Limb (tissue), 2 donors: ENCODE measurements at regions not wholly inside any gene's neighbourhood (a gene's known extent, or its start where the extent isn't known, plus 50 kb on each side); places are given as distances from the start of the nearest gene placed in this dataset.
"Not testable (repeated sequence)": the region's sequence is repeated elsewhere in the genome, so short reads cannot be mapped to it uniquely, and the experiment has no call there.

ENCODE experiments used
- DNase-seq, 2 donors: peaks; one replicate each; pipeline ENCODE4 v3.0.0-alpha.2; 2016; ENCODE audit errors: extremely low spot score in 2 of 2

- DNase-seq, result no peak
Measured at GRCh38 chr5:142222225-142222865, 102.5 kb downstream of the SPRY4 start.

GRCh38 chr5:142221091-142221860 is 103.5 kb downstream of the SPRY4 start:
- no peak for DNase-seq

- DNase-seq, result no peak
Measured at GRCh38 chr5:142219146-142219545, 105.7 kb downstream of the SPRY4 start.

GRCh38 chr5:142216931-142217330 is 107.9 kb downstream of the SPRY4 start:
- DNase-seq, result no peak

GRCh38 chr5:142215915-142216681 is 107.5 kb downstream of the NDFIP1 start:
- peak; percentile 67 to 77 for DNase-seq

GRCh38 chr5:142213077-142213476 is 104.5 kb downstream of the NDFIP1 start:
- DNase-seq, result no peak

- DNase-seq, result no peak
Measured at GRCh38 chr5:142211918-142212317, 103.3 kb downstream of the NDFIP1 start.

GRCh38 chr5:142210864-142211412 is 102.4 kb downstream of the NDFIP1 start:
- no peak for DNase-seq

GRCh38 chr5:142210011-142210410 is 101.4 kb downstream of the NDFIP1 start:
- no peak for DNase-seq

- no peak for DNase-seq
Measured at GRCh38 chr5:142208777-142209312, 100.3 kb downstream of the NDFIP1 start.

- DNase-seq, result not testable (repeated sequence)
Measured at GRCh38 chr5:142208244-142208643, 99.7 kb downstream of the NDFIP1 start.

GRCh38 chr5:142206801-142207200 is 98.2 kb downstream of the NDFIP1 start:
- DNase-seq, result no peak

- DNase-seq, result no peak
Measured at GRCh38 chr5:142204219-142204618, 95.6 kb downstream of the NDFIP1 start.
